ENCODE measurements at regions not wholly inside any gene's neighbourhood (a gene's known extent, or its start where the extent isn't known, plus 50 kb on each side); places are given as distances from the start of the nearest gene placed in this dataset.
"Not testable (repeated sequence)": the region's sequence is repeated elsewhere in the genome, so short reads cannot be mapped to it uniquely, and the experiment has no call there.

- FAIRE-seq; CTCF ChIA-PET (ENCODE audit: low intra/inter-chr PET ratio); H3K9me1 ChIP-seq (ENCODE audit: control insufficient read depth, insufficient read depth, low read length): not testable (repeated sequence)
Observed at GRCh38 chr21:26232491-26232890, 61.9 kb upstream of the APP start.

GRCh38 chr21:26227130-26227529, 56.6 kb upstream of the APP start:
- FAIRE-seq (no peak), DNase-seq (ENCODE audit: extremely low read depth in 1 of 4, low spot score in 3 of 4) (no peak), ATAC-seq (no peak)
- 0% methylated on average over 2 of the region's 2 CpGs for WGBS (ENCODE audit: insufficient coverage, low coverage, missing lambda C conversion rate)
- in situ Hi-C loops (cut with MboI), result no loop called here
- Histone ChIP-seq H3K79me2 (ENCODE audit: control insufficient read depth, insufficient read depth, low read length) (no peaks in the 10 kb centered on the region), H3K36me3 (ENCODE audit: control insufficient read depth, insufficient read depth, low read length) (no peaks in the 10 kb centered on the region), H2AFZ (ENCODE audit: low read depth, low read length) (no peak overlapping the region), H3K27me3 (ENCODE audit: control insufficient read depth in 2 of 2, insufficient read depth in 2 of 2, low read length in 2 of 2) (no peaks in the 10 kb centered on the region), H3K4me3 (no peak overlapping the region), H4K20me1 (replicated peaks; ENCODE audit: control insufficient read depth, insufficient read depth, low read length) (no peaks in the 10 kb centered on the region), H3K9me3 (replicated peaks; ENCODE audit: control insufficient read depth, insufficient read depth, low read depth, low read length) (no peaks in the 10 kb centered on the region), H3K4me1 (replicated peaks in 1 of 2; ENCODE audit: control insufficient read depth in 2 of 2, insufficient read depth in 2 of 2, low read length in 2 of 2) (no peaks in the 10 kb centered on the region), H3K27ac (ENCODE audit: extremely low read depth, low read depth, low read length) (no peak overlapping the region), H3K4me2 (ENCODE audit: insufficient read depth, low read length) (no peak overlapping the region), H3K9me1 (ENCODE audit: control insufficient read depth, insufficient read depth, low read length) (no peaks in the 10 kb centered on the region), H3K9ac (ENCODE audit: insufficient read depth in 1 of 2, low read depth in 2 of 2, low read length in 2 of 2) (no peak overlapping the region)
- ChIA-PET POLR2A (interaction anchor here (0.6 kb wide), 1 partner anchor 11 kb away, joined by 3 read pairs; no protein-coding TSS in a partner anchor), CTCF (ENCODE audit: low intra/inter-chr PET ratio) (no interaction called here)
- no TSS peak for BruUV-seq (replicated peaks)
- TF ChIP-seq AFF1 (IDR thresholded peaks at IDR 0.05; ENCODE audit: low read depth in 1 of 2, partially characterized antibody in 2 of 2) (no peak), ZNF695 (CRISPR knock-in tag; IDR thresholded peaks at IDR 0.05) (no peak), RBM25 (IDR thresholded peaks at IDR 0.05; ENCODE audit: low read depth, low read length, severe bottlenecking) (no peak), KHSRP (IDR thresholded peaks at IDR 0.05) (no peak), KDM2B (CRISPR knock-in tag; IDR thresholded peaks at IDR 0.05) (no peak), NFXL1 (CRISPR knock-in tag; IDR thresholded peaks at IDR 0.05) (no peak), BDP1 (IDR thresholded peaks at IDR 0.05; ENCODE audit: insufficient read depth, insufficient read length) (no peak), RAD51 (IDR thresholded peaks at IDR 0.05; ENCODE audit: borderline replicate concordance, low read depth) (no peak), HMGN3 (IDR thresholded peaks at IDR 0.05; ENCODE audit: borderline replicate concordance, extremely low read depth, insufficient read length, low read depth, low read length) (no peak)
- intact Hi-C loops (cut with micrococcal nuclease), result no loop called here

More at GRCh38 chr21:26232491-26232890, 61.9 kb upstream of the APP start:
- H4K20me1 ChIP-seq (replicated peaks; ENCODE audit: control insufficient read depth, insufficient read depth, low read length); H3K27me3 ChIP-seq (ENCODE audit: control insufficient read depth in 2 of 2, insufficient read depth in 2 of 2, low read length in 2 of 2); H3K9me3 ChIP-seq (replicated peaks; ENCODE audit: control insufficient read depth, insufficient read depth, low read depth, low read length); H3K79me2 ChIP-seq (ENCODE audit: control insufficient read depth, insufficient read depth, low read length); H3K36me3 ChIP-seq (ENCODE audit: control insufficient read depth, insufficient read depth, low read length); H3K4me3 ChIP-seq; in situ Hi-C loops (cut with MboI); H3K27ac ChIP-seq (ENCODE audit: extremely low read depth, low read depth, low read length); H2AFZ ChIP-seq (ENCODE audit: low read depth, low read length); DNase-seq (ENCODE audit: extremely low read depth in 1 of 4, low spot score in 3 of 4); POLR2A ChIA-PET; intact Hi-C loops (cut with micrococcal nuclease); H3K9ac ChIP-seq (ENCODE audit: insufficient read depth in 1 of 2, low read depth in 2 of 2, low read length in 2 of 2); H3K4me1 ChIP-seq (replicated peaks in 1 of 2; ENCODE audit: control insufficient read depth in 2 of 2, insufficient read depth in 2 of 2, low read length in 2 of 2); H3K4me2 ChIP-seq (ENCODE audit: insufficient read depth, low read length); ATAC-seq; BruUV-seq (replicated peaks): not testable (repeated sequence)
- WGBS (ENCODE audit: insufficient coverage, low coverage, missing lambda C conversion rate), result 0% methylated on average over 3 of the region's 8 CpGs
